ENCODE measurements at regions not wholly inside any gene's neighbourhood (a gene's known extent, or its start where the extent isn't known, plus 50 kb on each side); places are given as distances from the start of the nearest gene placed in this dataset.
A peak's percentile ranks its signal among the peaks of the same experiment; 100 is the strongest.

GRCh38 chr2:146814971-146815370 is 1029.9 kb upstream of the ACVR2A start:
- FAIRE-seq (no peak), DNase-seq (ENCODE audit: low read depth) (peak; percentile 72)
- no peak for TF ChIP-seq CTCF (IDR thresholded peaks at IDR 0.05; ENCODE audit: insufficient read depth, low read length, severe bottlenecking)
- H3K4me3 ChIP-seq (ENCODE audit: low read depth, low read length), result no peak overlapping the region
- H3K27me3 ChIP-seq (ENCODE audit: control insufficient read depth, insufficient read depth, low read length), result no peaks in the 10 kb centered on the region
- no peaks in the 10 kb centered on the region for H3K36me3 ChIP-seq (ENCODE audit: control insufficient read depth, insufficient read depth, low read length)

- H3K27me3 ChIP-seq (ENCODE audit: control insufficient read depth, insufficient read depth, low read length), result no peaks in the 10 kb centered on the region
- FAIRE-seq, result no peak
- DNase-seq (ENCODE audit: low read depth), result no peak
- H3K36me3 ChIP-seq (ENCODE audit: control insufficient read depth, insufficient read depth, low read length), result no peaks in the 10 kb centered on the region
- TF ChIP-seq CTCF (IDR thresholded peaks at IDR 0.05; ENCODE audit: insufficient read depth, low read length, severe bottlenecking), result no peak
- H3K4me3 ChIP-seq (ENCODE audit: low read depth, low read length), result no peak overlapping the region
These were observed 1037.2 kb upstream of the ACVR2A start for GRCh38 chr2:146807568-146808168.

GRCh38 chr2:146806364-146807005 is 1038.3 kb upstream of the ACVR2A start:
- TF ChIP-seq CTCF (IDR thresholded peaks at IDR 0.05; ENCODE audit: insufficient read depth, low read length, severe bottlenecking), result no peak
- DNase-seq (ENCODE audit: low read depth) (peak; percentile 39), FAIRE-seq (no peak)
- Histone ChIP-seq H3K27me3 (ENCODE audit: control insufficient read depth, insufficient read depth, low read length) (no peaks in the 10 kb centered on the region), H3K36me3 (ENCODE audit: control insufficient read depth, insufficient read depth, low read length) (no peaks in the 10 kb centered on the region), H3K4me3 (ENCODE audit: low read depth, low read length) (no peak overlapping the region)

GRCh38 chr2:146804288-146804687 is 1040.5 kb upstream of the ACVR2A start:
- TF ChIP-seq CTCF (IDR thresholded peaks at IDR 0.05; ENCODE audit: insufficient read depth, low read length, severe bottlenecking), result no peak
- Histone ChIP-seq H3K27me3 (ENCODE audit: control insufficient read depth, insufficient read depth, low read length) (no peaks in the 10 kb centered on the region), H3K36me3 (ENCODE audit: control insufficient read depth, insufficient read depth, low read length) (no peaks in the 10 kb centered on the region), H3K4me3 (ENCODE audit: low read depth, low read length) (no peak overlapping the region)
- no peak for DNase-seq (ENCODE audit: low read depth)
- FAIRE-seq, result no peak

GRCh38 chr2:146801886-146802285 is 1042.9 kb upstream of the ACVR2A start:
- DNase-seq (ENCODE audit: low read depth) (peak; percentile 86), FAIRE-seq (no peak)
- no peaks in the 10 kb centered on the region for H3K27me3 ChIP-seq (ENCODE audit: control insufficient read depth, insufficient read depth, low read length)
- TF ChIP-seq CTCF (IDR thresholded peaks at IDR 0.05; ENCODE audit: insufficient read depth, low read length, severe bottlenecking), result no peak
- H3K4me3 ChIP-seq (ENCODE audit: low read depth, low read length), result no peak overlapping the region
- H3K36me3 ChIP-seq (ENCODE audit: control insufficient read depth, insufficient read depth, low read length), result no peaks in the 10 kb centered on the region

- H3K4me3 ChIP-seq (ENCODE audit: low read depth, low read length), result no peak overlapping the region
- no peak for DNase-seq (ENCODE audit: low read depth)
- TF ChIP-seq CTCF (IDR thresholded peaks at IDR 0.05; ENCODE audit: insufficient read depth, low read length, severe bottlenecking), result no peak
- FAIRE-seq, result no peak
- H3K36me3 ChIP-seq (ENCODE audit: control insufficient read depth, insufficient read depth, low read length), result no peaks in the 10 kb centered on the region
- no peaks in the 10 kb centered on the region for H3K27me3 ChIP-seq (ENCODE audit: control insufficient read depth, insufficient read depth, low read length)
These were observed 1058.4 kb upstream of the ACVR2A start for GRCh38 chr2:146786396-146786795.

Data from bronchial epithelial cell (primary cell).